B cell (primary cell): ENCODE measurements at regions not wholly inside any gene's neighbourhood (a gene's known extent, or its start where the extent isn't known, plus 50 kb on each side); places are given as distances from the start of the nearest gene placed in this dataset.
"Not testable (repeated sequence)": the region's sequence is repeated elsewhere in the genome, so short reads cannot be mapped to it uniquely, and the experiment has no call there.

Experiments used
- CTCF ChIP-seq: fragments of 200-600 bp; IDR thresholded peaks from one replicate; pipeline ENCODE4 v1.8.0; 2022; ENCODE audit warnings: antibody characterized with exemption, mild to moderate bottlenecking
- EZH2 ChIP-seq: IDR thresholded peaks from 2 replicates; pipeline ENCODE4 v1.6.1; 2012; ENCODE audit warnings: borderline replicate concordance, low read depth, mild to moderate bottlenecking, moderate library complexity, low read length; ENCODE audit not compliant: insufficient read depth, poor library complexity, severe bottlenecking

GRCh38 chrX:5289949-5290348, 938.7 kb downstream of the NLGN4X start:
- TF ChIP-seq CTCF, EZH2: not testable (repeated sequence)
